ENCODE measurements at regions not wholly inside any gene's neighbourhood (a gene's known extent, or its start where the extent isn't known, plus 50 kb on each side); places are given as distances from the start of the nearest gene placed in this dataset.

DNA sequence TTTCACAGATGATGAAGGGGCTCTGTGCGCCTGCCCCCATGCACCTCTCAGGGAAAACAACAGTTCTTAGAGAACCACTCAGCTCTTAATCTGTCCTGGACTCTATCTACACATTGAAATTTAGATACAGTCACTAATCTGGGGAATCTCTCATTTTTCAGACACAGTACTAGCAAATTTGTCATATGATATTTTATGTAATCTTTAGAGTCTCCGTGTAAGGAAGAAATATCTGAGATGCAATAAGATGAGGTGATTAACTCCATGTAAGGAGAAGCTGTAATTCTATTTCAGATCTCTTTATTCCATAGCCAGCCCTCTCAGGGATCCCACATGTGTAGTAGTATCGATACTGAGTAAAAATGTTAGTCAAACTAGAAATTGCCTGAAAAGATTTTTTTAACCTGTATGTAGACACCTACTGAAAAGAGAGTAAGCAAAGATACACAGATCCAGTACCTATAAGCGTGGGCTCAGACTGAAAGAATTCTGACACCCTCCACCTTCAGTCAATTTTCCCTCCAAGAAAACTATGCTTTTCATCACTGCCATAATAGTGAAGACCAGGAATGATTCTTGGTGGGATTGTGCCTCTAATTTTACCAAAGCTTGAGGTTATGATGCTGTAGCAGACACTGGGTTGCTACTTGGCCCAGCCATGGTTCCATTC, 279.6 kb upstream of the TMEM161B start:
- peaks cover 2% of the 10 kb centered on the region for H3K27me3 Mint-ChIP-seq (ENCODE audit: low read depth, poor library complexity)
- no peaks in the 10 kb centered on the region for H3K4me1 Mint-ChIP-seq
- H3K9me3 Mint-ChIP-seq, result no peaks in the 10 kb centered on the region
- H3K36me3 Mint-ChIP-seq (ENCODE audit: low read depth), result no peaks in the 10 kb centered on the region
- H3K27ac Mint-ChIP-seq, result no peak overlapping the region
- no peak for TF ChIP-seq CTCF (IDR thresholded peaks at IDR 0.05)
- DNase-seq, result no peak
- H3K4me3 Mint-ChIP-seq, result no peak overlapping the region

- Mint-ChIP-seq H3K36me3 (ENCODE audit: low read depth) (no peaks in the 10 kb centered on the region), H3K4me1 (no peaks in the 10 kb centered on the region), H3K4me3 (no peak overlapping the region), H3K27ac (no peak overlapping the region), H3K27me3 (ENCODE audit: low read depth, poor library complexity) (no peaks in the 10 kb centered on the region), H3K9me3 (no peaks in the 10 kb centered on the region)
- no peak for TF ChIP-seq CTCF (IDR thresholded peaks at IDR 0.05)
- DNase-seq, result no peak
Observed at GRCh38 chr5:88545338-88545737, 276.7 kb upstream of the TMEM161B start.

DNA sequence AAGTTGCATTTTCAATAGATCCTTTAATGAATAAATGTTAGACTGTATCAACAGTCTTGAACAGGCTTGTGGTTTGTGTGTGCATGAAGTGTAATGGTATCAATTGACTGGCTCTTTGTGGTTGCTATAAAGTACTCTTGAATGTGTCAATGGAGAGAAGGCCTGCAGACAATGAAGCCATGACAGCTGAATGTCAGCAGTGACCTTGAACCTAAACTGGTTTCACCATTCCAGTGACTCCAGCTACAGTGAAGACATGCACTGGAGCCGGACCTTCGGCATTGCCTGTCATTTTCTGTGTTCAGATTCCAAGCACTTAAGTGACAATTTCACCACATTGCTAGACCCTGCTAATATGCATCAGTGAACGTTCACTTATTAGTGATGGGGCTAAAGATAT, 276.0 kb upstream of the TMEM161B start:
- Mint-ChIP-seq H3K4me3 (no peak overlapping the region), H3K27me3 (ENCODE audit: low read depth, poor library complexity) (peaks cover 1% of the 10 kb centered on the region), H3K9me3 (no peaks in the 10 kb centered on the region), H3K36me3 (ENCODE audit: low read depth) (no peaks in the 10 kb centered on the region), H3K4me1 (no peaks in the 10 kb centered on the region), H3K27ac (no peak overlapping the region)
- TF ChIP-seq CTCF (IDR thresholded peaks at IDR 0.05), result no peak
- no peak for DNase-seq

- Mint-ChIP-seq H3K4me3 (no peak overlapping the region), H3K4me1 (no peaks in the 10 kb centered on the region), H3K36me3 (ENCODE audit: low read depth) (no peaks in the 10 kb centered on the region), H3K27ac (no peak overlapping the region), H3K9me3 (no peaks in the 10 kb centered on the region), H3K27me3 (ENCODE audit: low read depth, poor library complexity) (peaks cover 3% of the 10 kb centered on the region)
- no peak for TF ChIP-seq CTCF (IDR thresholded peaks at IDR 0.05)
- DNase-seq, result no peak
Observed at GRCh38 chr5:88544136-88544645, 275.5 kb upstream of the TMEM161B start.

- no peak for TF ChIP-seq CTCF (IDR thresholded peaks at IDR 0.05)
- Mint-ChIP-seq H3K4me1 (no peaks in the 10 kb centered on the region), H3K4me3 (no peak overlapping the region), H3K9me3 (no peaks in the 10 kb centered on the region), H3K27me3 (ENCODE audit: low read depth, poor library complexity) (peaks cover 3% of the 10 kb centered on the region), H3K27ac (no peak overlapping the region), H3K36me3 (ENCODE audit: low read depth) (no peaks in the 10 kb centered on the region)
- DNase-seq, result no peak
Observed at GRCh38 chr5:88542786-88543185, 274.1 kb upstream of the TMEM161B start.

DNA sequence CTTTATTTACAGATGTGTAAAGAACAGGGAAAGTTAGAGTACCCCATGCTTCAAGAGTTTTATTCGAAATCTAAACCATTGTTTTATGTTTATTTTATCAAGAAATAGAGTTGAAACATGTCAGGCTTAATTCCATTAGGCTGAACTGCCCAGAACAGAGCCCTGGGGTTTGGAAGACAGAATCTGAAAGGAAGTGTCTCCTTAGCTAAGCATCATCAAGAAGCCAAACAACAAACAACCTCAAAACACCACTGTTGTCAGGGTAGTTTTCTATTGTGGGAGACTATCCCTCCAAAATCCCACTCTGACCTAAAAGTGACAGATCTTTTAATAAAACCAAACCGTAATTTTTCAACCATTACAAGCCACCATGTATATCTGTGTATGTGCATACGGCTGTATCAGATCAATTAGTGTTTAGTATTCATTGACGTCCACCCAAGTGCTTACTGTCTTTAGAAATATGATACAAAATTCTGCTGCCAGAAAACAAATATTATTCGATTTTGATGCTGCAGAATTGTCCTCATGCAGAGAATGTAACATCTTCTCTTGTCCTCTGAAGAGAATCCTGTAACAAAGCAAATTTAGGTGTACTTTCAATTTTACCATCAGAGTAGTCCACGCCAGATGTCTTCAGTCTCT, 271.9 kb upstream of the TMEM161B start:
- no peaks in the 10 kb centered on the region for H3K9me3 Mint-ChIP-seq
- H3K4me1 Mint-ChIP-seq, result no peaks in the 10 kb centered on the region
- H3K27ac Mint-ChIP-seq, result no peak overlapping the region
- no peak for DNase-seq
- no peak overlapping the region for H3K4me3 Mint-ChIP-seq
- peaks cover 3% of the 10 kb centered on the region for H3K27me3 Mint-ChIP-seq (ENCODE audit: low read depth, poor library complexity)
- no peak for TF ChIP-seq CTCF (IDR thresholded peaks at IDR 0.05)
- no peaks in the 10 kb centered on the region for H3K36me3 Mint-ChIP-seq (ENCODE audit: low read depth)

All from nephron progenitor cell (in vitro differentiated cells).